ENCODE measurements at regions not wholly inside any gene's neighbourhood (a gene's known extent, or its start where the extent isn't known, plus 50 kb on each side); places are given as distances from the start of the nearest gene placed in this dataset.

DNA sequence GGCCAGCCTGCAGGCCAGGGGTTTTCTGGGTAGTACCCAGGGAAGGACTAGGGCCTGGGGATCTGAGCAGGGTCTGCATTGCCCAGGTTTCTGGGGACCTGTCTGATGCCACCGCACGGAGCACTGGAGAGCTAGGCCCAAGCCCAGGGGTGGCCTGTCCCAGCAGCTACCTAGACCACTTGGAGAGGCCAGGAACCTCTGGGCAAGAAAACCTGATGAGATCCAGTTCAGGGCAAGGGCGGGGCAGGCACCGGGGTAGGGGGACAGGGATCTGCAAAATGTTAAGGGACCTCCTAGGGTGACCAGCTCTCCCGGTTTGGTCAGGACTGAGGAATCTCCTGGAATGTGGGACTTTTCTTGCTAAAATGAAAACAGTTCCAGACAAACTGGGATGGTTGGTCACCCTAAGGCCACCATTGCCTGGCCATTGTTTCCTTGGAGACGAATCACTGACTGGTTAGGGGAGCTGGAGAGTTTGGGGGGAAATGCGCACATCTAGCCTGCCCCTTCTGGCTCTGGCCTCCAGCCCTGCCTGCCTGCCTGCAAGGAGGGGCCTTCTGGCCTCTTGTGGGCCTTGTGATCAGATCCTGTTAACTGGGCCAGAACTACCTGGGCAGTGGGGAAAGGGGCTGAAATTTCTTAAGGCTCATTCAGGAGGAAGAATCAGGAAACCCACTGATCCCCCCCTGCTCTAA lies 117.4 kb upstream of the TLE3 start:
- no peak for DNase-seq

DNA sequence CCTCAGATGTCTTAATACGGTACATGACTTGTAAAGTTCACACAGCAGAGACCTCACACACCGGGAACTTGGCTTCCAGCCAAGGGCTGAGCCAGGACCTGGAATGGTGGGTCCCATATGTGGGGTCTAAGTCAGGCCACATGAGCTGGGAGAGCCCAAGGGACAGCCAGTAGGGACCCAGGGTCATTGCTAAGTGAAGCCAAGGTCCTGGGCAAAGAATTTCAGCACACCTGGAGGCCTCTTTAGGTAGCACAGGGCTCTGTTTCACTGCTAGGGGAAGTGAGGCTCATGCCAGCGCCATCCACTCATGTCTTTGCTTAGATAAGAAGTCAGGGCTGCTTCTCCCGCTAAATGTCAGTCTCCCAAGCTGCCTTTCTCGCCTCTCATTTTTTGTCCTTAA lies 116.6 kb upstream of the TLE3 start:
- DNase-seq: no peak

DNA sequence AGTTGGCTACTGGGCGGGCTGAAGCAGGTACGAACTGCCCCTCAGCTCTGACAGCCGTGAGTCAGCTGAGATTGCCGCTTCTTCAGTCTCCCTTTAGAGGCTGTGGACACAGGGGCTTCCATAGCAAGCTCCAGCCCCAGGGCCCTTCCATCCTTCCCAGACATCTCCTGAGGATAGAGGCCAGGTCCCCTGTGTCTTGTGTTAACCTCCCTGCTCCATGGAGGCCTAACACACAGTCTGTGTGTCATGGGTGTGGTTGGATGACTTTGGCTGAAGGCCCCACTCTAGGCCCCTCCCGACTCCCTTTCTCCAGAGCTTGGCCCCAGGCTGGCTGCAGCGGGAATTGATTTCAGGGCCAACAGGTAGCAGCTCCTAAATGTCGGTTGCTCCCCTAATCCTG lies 116.1 kb upstream of the TLE3 start:
- no peak for DNase-seq

DNA sequence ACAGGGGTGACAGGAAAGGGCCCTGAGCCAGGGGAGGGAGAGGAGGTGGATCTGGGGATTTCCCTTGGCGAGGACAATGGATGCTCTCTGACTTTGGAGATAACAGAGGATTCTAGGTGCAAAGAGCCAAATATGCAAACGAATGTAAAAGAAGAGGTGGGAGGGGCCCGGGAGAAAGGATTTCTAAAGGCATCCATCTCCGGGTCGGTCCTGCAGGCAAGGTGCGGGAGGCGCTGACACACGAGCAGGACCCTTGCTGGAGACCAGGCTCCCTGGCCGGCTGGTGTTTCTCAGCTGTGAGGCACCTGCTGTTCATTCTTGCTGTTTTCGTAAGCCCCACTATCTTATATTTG lies 115.2 kb upstream of the TLE3 start:
- DNase-seq: no peak

DNA sequence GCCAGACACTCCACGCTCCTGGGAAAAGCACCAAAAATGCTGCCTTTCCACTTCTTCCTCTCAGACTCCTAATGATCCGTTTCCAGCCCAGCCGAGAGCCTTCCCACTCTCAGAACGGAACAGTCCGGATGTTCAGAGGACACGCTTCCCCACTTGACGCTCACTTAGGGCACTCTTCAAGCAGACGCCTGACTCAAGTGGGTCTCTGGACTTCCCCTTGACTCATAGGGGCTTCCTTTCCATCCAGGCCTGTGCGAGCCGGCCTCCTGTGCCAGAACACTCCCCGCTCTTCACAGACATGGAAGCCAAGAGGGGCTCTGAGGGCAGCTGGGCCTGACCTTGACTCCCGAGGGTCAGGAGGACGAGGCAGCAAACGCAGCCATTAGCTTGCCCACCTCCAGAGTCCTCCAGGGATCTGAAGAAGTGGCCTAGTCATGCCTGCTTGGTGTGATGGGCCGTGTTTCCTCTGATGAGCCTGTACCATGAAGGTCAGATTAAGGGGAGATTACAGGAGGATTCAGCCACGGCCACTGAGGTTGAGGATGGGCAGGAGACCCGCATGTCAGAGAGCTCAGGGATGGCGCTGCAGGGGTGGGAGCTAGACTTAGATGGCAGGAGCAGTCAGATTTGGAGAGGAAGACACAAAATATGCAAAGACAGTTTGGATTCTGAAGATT lies 114.7 kb upstream of the TLE3 start:
- DNase-seq: no peak

DNA sequence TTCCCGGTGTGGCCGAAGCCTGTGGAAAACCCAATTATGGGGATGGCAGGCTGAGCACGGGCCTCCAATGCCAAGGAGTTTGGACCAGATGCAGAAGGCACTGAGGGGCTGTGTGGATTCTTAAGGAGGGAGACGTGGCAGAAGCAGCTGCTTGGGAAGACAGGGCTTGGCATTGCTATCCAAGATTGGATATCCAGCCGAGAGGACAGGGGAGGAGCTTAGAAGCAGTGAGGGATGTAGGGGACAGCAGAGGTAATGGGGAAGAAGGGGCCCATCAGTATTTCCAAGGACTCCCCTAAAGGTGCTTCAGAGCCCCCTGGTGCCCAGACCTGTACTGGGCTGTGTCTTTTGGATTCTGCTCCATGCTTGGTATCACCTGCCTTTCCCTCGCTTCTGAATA lies 112.8 kb upstream of the TLE3 start:
- no peak for DNase-seq

DNA sequence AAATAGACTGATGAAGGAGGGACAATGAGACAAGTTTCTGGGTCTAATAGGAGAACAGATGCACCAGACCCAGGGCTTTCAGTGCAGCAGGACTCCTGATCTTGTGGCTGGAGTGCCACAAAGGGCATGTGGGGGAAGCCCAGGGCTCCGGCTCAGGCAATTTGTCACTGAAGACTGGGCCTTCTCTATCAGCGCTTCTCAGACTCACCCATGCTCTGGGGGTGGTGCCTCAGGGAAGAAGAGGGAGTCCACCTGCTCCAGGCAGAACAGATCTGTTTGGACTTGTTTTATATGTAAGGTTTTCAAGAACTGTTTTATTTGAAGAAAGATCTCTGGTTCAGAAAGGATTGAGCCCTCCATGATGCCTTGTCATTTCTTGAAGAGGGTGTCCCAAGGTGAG lies 112.4 kb upstream of the TLE3 start:
- DNase-seq: no peak

DNA sequence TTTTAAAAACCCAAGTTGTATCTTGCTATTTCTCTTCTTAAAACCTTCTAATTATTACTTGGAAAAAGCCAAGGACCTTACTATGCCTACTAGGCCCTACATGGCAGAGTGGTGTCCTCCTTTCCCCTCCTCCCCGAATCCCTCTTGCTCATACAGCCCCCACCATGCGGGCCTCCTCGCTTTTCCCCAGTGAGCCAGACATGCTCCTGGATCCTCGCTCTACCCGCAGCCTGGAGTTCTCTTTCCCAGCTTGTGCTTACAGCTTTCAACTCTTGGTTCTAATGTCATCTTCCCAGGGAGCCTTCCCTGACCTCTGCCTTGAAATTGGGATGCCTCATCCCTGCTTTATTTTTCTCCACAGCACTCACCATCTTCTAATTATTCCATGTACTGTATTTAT lies 111.8 kb upstream of the TLE3 start:
- DNase-seq: no peak

DNA sequence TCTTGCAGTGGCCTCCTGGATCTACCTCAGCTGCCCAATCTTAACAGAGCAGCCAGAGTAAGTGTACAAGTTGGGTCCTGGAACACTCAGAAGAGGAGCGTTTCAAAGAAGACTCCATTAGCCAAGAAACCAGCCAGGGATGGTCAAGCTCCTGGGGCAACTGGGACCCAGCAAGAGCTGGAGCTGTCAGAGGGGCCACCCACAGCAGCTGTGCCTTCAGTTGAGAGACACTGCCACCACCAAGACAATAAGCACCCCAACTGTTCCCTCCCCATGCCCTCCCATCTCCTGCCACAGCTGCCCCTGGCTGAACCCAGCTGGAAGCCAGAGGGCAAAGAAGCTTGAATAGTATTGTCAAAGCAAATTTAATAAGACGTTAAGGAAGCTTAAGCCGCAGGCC lies 110.6 kb upstream of the TLE3 start:
- DNase-seq: no peak

DNA sequence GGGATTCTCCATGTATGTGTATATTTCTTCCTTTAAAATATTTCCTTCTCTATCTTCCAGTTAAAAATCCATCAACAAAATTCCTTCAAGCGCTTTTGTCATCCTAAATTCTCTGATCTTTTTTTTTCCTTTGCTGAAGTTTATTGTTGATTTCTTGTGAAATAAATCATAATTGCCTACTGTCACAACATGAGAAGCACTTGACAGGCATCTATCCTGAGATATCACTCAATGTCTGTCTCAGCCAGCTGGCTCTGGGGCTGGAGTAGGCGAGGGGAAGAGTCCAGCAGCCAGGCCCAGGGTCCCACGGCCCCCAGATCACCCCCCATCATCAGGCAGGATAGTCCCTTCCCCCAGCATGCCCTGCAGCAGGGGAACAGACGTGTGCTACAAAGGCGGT lies 109.0 kb upstream of the TLE3 start:
- DNase-seq: no peak

DNA sequence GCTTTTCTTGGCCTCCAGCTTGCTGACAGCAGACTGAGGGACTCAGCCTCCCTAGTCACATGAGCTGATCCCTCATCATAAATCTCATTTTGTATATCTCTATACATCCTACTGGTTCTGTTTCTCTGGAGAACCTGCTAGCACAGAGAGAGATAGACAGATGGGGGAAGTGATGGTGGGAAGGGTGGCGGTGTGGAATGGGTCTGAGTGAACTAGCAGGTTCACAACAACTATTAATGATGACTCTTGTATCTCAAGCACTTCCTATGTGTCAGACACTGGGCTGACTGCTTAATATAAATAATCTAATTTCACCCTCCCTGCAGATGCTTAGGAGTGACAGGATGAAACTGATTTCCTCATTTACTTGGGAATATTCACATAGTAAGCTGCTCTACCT lies 106.9 kb upstream of the TLE3 start:
- DNase-seq: no peak

DNA sequence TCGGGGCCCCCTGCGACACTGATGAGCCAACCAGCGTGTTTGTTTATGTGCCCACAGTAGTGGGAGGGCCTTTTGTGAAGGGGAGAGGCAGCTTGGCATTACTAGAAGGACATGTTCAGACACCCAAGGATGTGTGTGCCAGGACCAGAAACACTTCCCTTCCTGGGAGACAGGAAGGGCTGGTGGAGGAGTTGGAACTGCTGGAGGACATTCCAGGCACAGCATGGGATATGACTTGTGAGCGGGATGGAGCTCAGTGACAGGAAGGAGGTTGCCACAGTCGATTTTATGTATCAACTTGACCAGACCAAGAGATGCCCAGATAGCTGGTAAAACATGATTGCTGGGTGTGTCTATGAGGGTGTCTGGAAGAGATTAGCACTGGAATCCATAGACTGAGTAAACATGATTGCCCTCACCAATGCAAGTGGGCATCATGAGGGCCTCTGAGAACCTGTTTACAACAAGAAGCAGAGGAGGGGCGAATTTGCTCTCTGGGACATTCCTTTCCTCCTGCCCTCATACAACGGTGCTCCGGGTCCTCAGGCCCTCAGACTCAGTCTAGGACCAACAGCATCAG lies 106.4 kb upstream of the TLE3 start:
- DNase-seq: no peak

DNA sequence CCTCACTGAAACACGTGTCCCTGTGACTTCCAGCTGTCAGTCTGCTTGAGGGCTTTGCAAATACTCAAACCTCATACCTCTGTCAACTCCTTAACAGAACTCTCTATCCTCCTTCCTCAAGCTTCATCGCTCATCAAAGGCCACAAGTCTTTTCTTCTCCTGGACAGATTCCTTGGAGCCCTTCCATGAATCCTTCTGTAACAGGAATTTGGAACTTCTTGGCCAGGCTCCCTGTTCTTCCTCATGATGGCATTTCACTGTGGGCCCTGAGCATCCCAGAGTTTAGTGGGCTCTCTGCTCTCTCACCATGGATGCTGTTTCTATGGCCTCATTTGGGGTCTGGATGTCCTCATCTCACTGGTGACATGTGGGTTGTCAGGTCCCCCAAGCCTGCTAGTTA lies 105.0 kb upstream of the TLE3 start:
- DNase-seq: no peak

DNA sequence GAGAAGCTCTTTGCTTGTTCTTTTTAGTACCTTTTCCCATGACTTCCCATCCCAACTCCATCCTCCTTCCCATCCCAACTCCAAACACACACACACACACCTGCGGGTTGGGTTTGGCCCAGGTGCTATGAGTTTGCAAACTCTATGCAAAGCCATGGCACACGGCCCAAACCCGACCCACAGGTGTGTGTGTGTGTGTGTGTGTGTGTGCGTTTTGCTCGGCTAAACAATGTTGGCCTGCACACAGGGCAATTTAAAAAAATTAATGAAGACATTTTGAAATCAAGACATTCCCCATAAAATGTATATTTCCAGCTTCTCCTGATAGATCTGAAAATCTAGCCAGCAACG lies 103.7 kb upstream of the TLE3 start:
- DNase-seq: no peak

DNA sequence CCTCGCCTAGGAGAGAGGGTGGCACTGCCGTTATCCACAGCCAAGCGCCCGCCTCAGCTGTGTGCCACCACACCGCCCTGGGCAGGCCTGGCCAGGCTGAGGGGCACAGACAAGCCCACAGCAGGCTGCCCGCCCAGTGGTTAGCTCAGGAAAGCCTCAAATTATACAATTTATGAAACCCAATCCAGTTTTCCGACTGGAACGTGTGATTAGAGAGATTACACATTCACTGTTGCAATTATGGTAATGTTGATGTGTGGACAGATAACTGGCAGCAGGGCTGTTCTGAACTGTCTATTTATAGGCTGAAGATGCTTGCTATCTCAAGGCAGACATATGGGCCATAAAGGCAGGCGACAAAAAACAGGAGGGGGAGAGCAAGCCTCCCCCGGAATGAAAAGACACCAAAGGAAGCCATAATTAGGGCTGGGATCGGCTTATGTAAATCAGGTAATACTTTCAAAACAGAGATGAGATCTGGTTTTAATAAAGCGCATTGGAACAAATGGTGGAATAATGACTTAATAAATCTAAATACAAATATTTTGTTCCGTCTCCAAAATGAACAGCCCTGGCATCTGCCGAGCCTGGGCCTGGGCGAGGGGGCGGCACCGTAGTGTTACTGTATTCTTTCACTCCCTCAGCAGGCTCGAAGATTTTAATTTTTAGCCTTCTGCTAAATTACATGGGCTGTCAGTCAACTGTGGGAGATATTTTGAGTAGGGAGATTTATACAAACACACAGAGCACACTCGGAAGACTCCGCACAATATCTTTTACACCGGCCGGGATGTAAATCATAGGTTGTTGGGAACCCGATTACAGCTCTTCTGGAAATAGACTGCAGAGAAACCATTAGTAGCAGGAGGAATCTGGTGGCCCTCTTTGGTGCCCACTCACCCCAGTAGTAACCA lies 103.1 kb upstream of the TLE3 start:
- no peak for DNase-seq

DNA sequence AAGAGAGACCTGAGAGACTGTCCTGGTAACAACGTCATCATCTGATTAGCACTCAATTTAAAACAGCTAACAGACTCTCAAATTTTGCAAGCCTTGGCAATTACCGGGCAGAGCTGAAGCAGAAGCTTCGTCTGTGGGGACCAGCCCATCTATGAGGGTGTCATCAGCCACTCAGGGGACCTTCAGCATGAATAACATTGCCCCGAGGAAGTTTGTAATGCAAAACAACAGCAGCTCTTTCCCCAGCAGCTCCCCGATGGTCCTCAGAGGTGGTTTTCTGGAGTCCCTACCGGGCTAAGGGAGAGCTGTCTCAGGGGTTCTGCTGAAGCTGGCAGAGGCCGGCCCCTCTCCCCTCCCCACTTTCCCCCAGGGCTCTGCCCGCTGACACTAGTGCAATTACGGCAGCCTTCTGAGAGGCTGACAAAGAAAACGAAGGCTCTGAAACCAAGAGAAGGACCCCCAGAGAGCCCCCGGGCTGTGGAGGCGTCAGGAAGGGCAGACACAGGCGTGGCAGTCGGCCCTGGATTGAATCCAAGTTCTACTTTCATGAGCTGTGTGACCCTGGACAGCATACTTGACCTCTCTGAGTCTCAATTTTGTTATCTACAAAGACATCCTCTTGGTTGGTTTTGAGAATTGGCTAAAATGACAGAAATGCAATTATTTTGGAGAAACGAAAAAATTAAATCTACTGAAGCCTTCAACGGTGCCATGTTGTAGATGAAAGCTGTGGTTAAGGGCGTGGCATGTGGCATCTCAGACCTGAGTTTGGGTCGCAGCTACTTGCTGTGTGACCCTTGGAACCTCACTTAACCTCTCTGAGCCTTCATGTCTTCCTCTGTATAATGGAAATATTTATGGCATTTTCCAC lies 102.1 kb upstream of the TLE3 start:
- DNase-seq: no peak

DNA sequence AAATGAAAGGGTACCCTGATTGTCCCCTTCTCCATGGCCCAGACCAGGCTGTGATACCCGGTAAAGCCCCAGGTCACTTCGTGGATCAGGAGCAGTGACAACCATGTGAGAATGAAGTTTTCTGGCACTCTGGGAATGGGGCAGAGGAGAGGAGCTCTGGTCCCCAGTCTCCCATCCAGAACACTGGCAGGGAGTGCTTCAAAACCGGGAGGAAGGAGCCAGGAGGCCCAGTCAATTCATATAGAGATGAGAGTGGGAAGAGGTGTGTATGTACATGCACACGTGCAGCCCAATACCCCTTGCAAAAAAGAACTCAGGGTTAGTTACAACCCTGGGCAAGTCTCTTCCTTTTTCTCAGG lies 101.4 kb upstream of the TLE3 start:
- DNase-seq: no peak

DNA sequence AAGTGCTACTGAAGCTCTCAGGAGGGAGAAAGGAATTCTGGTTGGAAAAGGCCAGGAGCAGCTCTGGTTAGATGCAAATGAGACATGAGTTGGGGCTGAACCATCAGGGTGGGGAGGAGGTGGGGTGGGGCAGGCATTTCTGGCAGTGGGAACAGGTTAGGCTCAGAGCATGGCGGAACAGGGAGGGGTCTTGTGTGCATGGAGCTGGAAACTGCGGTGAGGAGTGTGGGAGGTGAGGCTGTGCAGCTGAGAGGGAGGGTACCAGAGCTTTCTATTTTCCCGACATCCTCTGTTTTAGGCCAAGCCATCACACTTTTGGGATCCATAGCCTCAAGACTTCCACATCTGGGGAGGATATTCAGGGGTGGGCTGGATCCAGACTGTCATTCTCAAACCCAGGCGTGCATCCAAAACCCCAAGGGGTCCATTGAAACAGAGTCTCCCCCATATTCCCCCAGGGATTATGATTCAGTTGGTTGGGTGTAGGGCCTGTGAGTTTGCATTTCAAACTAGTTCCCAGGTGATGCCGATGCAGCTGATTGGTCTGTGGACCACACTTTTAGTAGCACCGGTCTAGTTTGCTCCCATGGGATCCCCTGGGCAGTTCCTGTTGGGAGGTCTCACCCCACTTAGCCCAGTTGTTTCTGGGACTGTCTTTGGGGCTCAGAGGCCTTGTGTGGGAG lies 100.9 kb upstream of the TLE3 start:
- DNase-seq: no peak

DNA sequence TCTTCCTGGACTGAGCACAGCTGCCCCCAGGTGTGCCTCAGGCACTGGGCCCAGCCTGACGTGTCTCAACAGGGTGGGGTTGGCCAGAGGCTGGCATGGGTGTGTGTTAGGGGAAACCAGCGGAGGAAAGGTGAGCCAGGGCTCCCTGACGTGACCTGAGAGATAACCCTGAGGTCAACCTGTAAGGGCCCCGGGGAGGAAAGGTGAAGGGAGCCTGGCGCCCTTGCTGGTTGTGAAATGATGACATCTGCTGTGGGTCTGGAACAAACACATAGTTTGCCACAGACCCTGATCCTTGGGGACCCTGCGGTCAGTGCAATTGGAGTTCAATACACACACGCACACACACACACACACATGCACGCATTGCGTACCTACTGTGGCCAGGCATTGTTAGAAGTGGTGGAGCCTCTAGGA lies 100.2 kb upstream of the TLE3 start:
- no peak for DNase-seq

DNA sequence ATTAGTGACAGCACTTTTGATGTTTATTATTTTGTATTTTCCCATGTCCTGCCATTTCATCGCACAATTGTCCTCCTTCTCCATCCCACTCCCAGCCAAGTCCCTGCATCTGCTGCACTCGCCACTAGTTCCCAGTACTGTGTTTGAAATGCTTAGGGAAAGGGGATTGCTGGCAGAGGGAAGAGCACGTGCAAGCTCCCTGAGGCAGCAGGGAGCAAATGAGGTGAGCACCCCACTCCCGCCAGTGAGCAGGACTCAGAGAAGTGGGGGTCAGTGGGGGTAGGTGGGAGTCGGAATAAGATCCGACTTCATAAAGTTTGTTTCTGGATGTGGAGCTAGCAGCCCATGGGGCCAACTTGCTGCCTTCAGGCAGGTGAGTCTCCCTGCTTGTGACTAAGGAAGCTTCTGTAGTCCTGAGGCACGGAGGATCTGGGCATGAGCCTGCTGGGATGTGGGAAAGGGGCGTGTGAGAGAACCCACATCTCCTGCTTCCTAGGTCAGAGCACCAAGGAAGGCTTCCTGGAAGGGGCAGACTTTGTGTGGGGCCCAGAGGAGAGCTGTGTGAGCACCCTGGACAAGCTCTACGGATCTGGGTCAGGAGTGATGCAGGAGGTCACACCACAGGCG lies 99.7 kb upstream of the TLE3 start:
- DNase-seq: no peak

DNA sequence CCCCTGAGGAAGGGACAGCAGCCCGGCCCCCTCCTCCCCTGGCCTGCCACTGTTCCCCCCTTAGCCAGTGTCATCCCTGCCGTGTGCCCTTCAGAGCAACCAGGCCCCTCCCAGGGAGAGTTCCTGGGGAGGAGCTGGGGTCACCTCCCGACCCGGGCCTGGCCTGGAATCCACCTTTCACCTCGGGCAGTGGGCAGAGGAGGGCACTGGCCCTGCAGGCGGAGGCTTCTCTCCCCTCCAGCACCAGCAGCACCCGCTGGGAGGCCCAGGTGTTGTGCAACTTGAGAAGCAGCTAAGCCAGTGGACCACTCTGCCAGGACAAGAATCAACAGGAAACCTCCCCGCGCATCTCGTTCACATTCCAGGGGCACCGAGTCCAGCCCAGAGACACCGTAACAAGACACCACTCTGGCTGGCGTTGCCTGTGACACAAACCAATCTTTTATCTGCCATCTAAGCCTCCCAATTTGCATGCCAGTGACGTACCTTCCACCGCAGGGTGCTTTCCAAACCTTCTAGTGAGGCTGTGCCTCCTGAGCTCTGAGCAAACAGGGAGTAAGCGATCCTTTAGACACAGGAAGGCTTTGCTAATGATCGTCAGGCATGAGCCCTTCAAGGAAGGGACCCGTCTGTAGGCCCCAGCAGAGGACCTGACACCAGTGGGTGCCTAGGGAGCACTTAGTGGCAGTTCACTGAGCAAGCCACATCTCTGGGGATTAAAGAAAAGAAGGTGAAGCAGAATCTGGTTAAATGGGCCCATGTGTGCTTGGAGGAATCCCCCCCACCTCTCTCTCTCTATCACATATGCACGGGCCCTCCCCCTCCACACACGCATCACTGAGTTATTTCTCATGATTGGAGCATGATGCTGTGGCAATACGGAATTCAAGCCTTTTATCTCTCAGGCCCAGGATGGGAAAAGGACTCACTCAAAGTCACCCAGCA lies 98.9 kb upstream of the TLE3 start:
- DNase-seq: no peak

Measured in bone marrow (tissue), 2 donors.